H9 (cell line): ENCODE measurements at regions not wholly inside any gene's neighbourhood (a gene's known extent, or its start where the extent isn't known, plus 50 kb on each side); places are given as distances from the start of the nearest gene placed in this dataset.

Experiments
- DNase-seq: peaks from one replicate; pipeline ENCODE4 v3.0.0-alpha.2; 2017
- H2AFZ ChIP-seq: one replicate; pipeline ENCODE4 v1.6.1; 2013; ENCODE audit warnings: mild to moderate bottlenecking, low read length, control low read depth, moderate library complexity
- H2AK5ac ChIP-seq: 2 replicates; pipeline ENCODE4 v1.6.1; 2013; ENCODE audit warnings: low read length, control low read depth, mixed read lengths; ENCODE audit not compliant: insufficient read length
- H2BK120ac ChIP-seq: one replicate; pipeline ENCODE4 v1.6.1; 2013; ENCODE audit warnings: low read depth, mild to moderate bottlenecking, low read length, control low read depth, inconsistent platforms; ENCODE audit not compliant: poor library complexity, severe bottlenecking
- H2BK12ac ChIP-seq: 2 replicates; pipeline ENCODE4 v1.6.1; 2013; ENCODE audit warnings: low read length, control low read depth, mixed read lengths, low read depth; ENCODE audit not compliant: insufficient read length
- H2BK15ac ChIP-seq: 2 replicates; pipeline ENCODE4 v1.6.1; 2013; ENCODE audit warnings: low read depth, low read length, control low read depth
- H2BK20ac ChIP-seq: one replicate; pipeline ENCODE4 v1.6.1; 2013; ENCODE audit warnings: low read depth, mild to moderate bottlenecking, low read length, control low read depth, inconsistent platforms; ENCODE audit not compliant: poor library complexity, severe bottlenecking
- H2BK5ac ChIP-seq: 2 replicates; pipeline ENCODE4 v1.6.1; 2013; ENCODE audit warnings: low read length, control low read depth, mixed read lengths; ENCODE audit not compliant: insufficient read length
- H3K14ac ChIP-seq: 2 replicates; pipeline ENCODE4 v1.6.1; 2013; ENCODE audit warnings: low read length, control low read depth; ENCODE audit not compliant: insufficient read depth
- H3K18ac ChIP-seq: 2 replicates; pipeline ENCODE4 v1.6.1; 2013; ENCODE audit warnings: low read depth, mild to moderate bottlenecking, mixed read lengths, low read length, control low read depth; ENCODE audit not compliant: insufficient read length
- H3K23ac ChIP-seq: 2 replicates; pipeline ENCODE4 v1.6.1; 2013; ENCODE audit warnings: low read length, control low read depth, mixed read lengths, low read depth; ENCODE audit not compliant: insufficient read length
- H3K23me2 ChIP-seq: 2 replicates; pipeline ENCODE4 v1.6.1; 2013; ENCODE audit warnings: low read depth, mild to moderate bottlenecking, mixed read lengths, low read length, control low read depth; ENCODE audit not compliant: insufficient read length, poor library complexity, severe bottlenecking
- H3K27ac ChIP-seq: 2 replicates; pipeline ENCODE4 v1.5.1; 2013; ENCODE audit warnings: low read length, control low read depth, mixed read lengths, low read depth; ENCODE audit not compliant: insufficient read length
- H3K27me3 ChIP-seq: 2 replicates; pipeline ENCODE4 v1.6.1; 2013; ENCODE audit warnings: low read length, control low read depth, inconsistent platforms; ENCODE audit not compliant: insufficient read depth
- H3K4ac ChIP-seq: 2 replicates; pipeline ENCODE4 v1.6.1; 2013; ENCODE audit warnings: low read depth, mild to moderate bottlenecking, control low read depth, inconsistent platforms, low read length, moderate library complexity
- H3K4me1 ChIP-seq: 2 replicates; pipeline ENCODE4 v1.6.1; 2013; ENCODE audit warnings: low read length, control low read depth, inconsistent platforms; ENCODE audit not compliant: insufficient read depth
- H3K4me2 ChIP-seq: 2 replicates; pipeline ENCODE4 v1.6.1; 2013; ENCODE audit warnings: low read length, control low read depth, mixed read lengths; ENCODE audit not compliant: insufficient read length, insufficient read depth
- H3K56ac ChIP-seq: 2 replicates; pipeline ENCODE4 v1.6.1; 2013; ENCODE audit warnings: low read depth, mild to moderate bottlenecking, mixed read lengths, low read length, control low read depth; ENCODE audit not compliant: insufficient read length
- H3K79me1 ChIP-seq: 2 replicates; pipeline ENCODE4 v1.6.1; 2013; ENCODE audit warnings: low read depth, mild to moderate bottlenecking, moderate library complexity, low read length, control low read depth, inconsistent platforms; ENCODE audit not compliant: insufficient read depth, poor library complexity, severe bottlenecking
- H3K79me2 ChIP-seq: 2 replicates; pipeline ENCODE4 v1.6.1; 2013; ENCODE audit warnings: low read length, control low read depth, inconsistent platforms; ENCODE audit not compliant: insufficient read depth
- H3K9ac ChIP-seq: 2 replicates; pipeline ENCODE4 v1.6.1; 2013; ENCODE audit warnings: low read length, control low read depth, mixed read lengths; ENCODE audit not compliant: insufficient read length; ENCODE audit errors: extremely low read depth
- H3K9me3 ChIP-seq: one replicate; pipeline ENCODE4 v1.6.1; 2013; ENCODE audit warnings: low read depth, low read length, inconsistent platforms; ENCODE audit not compliant: control insufficient read depth
- H3T11ph ChIP-seq: one replicate; pipeline ENCODE4 v1.6.1; 2013; ENCODE audit warnings: mild to moderate bottlenecking, low read length, control low read depth, inconsistent platforms
- H4K20me1 ChIP-seq: one replicate; pipeline ENCODE4 v1.6.1; 2013; ENCODE audit not compliant: control insufficient read depth, insufficient read length, insufficient read depth
- H4K5ac ChIP-seq: 2 replicates; pipeline ENCODE4 v1.6.1; 2013; ENCODE audit warnings: low read depth, mild to moderate bottlenecking, mixed read lengths, low read length, control low read depth; ENCODE audit not compliant: insufficient read length
- H4K8ac ChIP-seq: replicated peaks from 2 replicates; pipeline ENCODE4 v1.6.1; 2013; ENCODE audit warnings: low read length, control low read depth, mixed read lengths, low read depth; ENCODE audit not compliant: insufficient read length
- H4K91ac ChIP-seq: 2 replicates; pipeline ENCODE4 v1.6.1; 2013; ENCODE audit warnings: low read depth, mild to moderate bottlenecking, moderate library complexity, mixed read lengths, low read length, control low read depth; ENCODE audit not compliant: insufficient read length
- H3K27ac Mint-ChIP-seq, 3 experiments: 2 replicates in 2 of 3; 3 replicates in 1 of 3; pipeline ENCODE4 v1.8.0; 2020 to 2021; ENCODE audit warnings: mixed read lengths in 3 of 3, mild to moderate bottlenecking in 1 of 3, moderate library complexity in 1 of 3
- H3K27me3 Mint-ChIP-seq: 2 replicates; pipeline ENCODE4 v1.8.0; 2021; ENCODE audit warnings: low read depth, mild to moderate bottlenecking, moderate library complexity, mixed read lengths
- H3K36me3 Mint-ChIP-seq, 3 experiments: 2 replicates in 2 of 3; 3 replicates in 1 of 3; pipeline ENCODE4 v1.8.0; 2020 to 2021; ENCODE audit warnings: low read depth in 3 of 3, mixed read lengths in 3 of 3; ENCODE audit not compliant: insufficient read depth in 1 of 3
- H3K4me1 Mint-ChIP-seq, 2 experiments: 2 replicates each; pipeline ENCODE4 v1.8.0; 2020; ENCODE audit warnings: mixed read lengths in 2 of 2
- H3K4me3 Mint-ChIP-seq, 2 experiments: 2 replicates in 1 of 2; 3 replicates in 1 of 2; pipeline ENCODE4 v1.8.0; 2020 to 2021; ENCODE audit warnings: mild to moderate bottlenecking in 2 of 2, mixed read lengths in 2 of 2, moderate library complexity in 1 of 2
- H3K9me3 Mint-ChIP-seq, 2 experiments: 2 replicates in 1 of 2; 3 replicates in 1 of 2; pipeline ENCODE4 v1.8.0; 2020; ENCODE audit warnings: mild to moderate bottlenecking in 2 of 2, mixed read lengths in 2 of 2, moderate library complexity in 1 of 2
- CTCF ChIP-seq: fragments of 200-600 bp; sonication (generic); conservative IDR thresholded peaks from 3 replicates; pipeline ENCODE4 v1.8.0; 2021; ENCODE audit warnings: antibody characterized with exemption, mild to moderate bottlenecking
- WGBS: extraction: QIAGEN DNeasy Blood & Tissue Kit; methylation state at CpG from one replicate; pipeline ENCODE4 v1.1.7; 2013; ENCODE audit warnings: missing lambda C conversion rate, low lambda C conversion rate, mixed read lengths; ENCODE audit not compliant: insufficient read length; ENCODE audit errors: extremely low coverage; 5-methylcytosine and 5-hydroxymethylcytosine counted together

DNA sequence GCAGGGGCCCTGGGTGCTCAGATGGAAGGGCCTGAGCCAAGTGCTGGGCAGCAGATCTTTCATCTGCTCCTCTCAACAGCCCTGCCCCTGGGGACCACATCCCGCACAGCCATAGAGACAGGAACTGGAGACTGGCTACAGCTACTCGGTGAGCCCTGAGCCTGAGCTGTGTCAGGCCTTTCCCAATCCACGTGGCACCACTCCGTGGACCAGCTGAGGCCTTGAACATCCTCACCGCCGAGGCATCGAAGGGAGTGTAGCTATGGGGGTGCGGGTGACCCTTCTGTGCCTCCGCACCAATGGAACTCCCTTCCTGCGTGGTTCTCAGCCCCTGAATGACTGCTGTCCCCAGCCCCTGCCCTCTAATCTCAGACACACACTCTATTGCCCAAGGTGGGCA lies 362.7 kb upstream of the SHH start:
- Histone ChIP-seq H3K4me1 (no peaks in the 10 kb centered on the region), H3T11ph (no peak overlapping the region), H3K23ac (no peak overlapping the region), H3K27me3 (no peaks in the 10 kb centered on the region), H4K20me1 (no peaks in the 10 kb centered on the region), H2AK5ac (no peak overlapping the region), H2BK12ac (no peak overlapping the region), H3K79me2 (no peaks in the 10 kb centered on the region), H3K4me2 (no peak overlapping the region), H3K79me1 (no peaks in the 10 kb centered on the region), H2BK120ac (no peak overlapping the region), H3K56ac (no peak overlapping the region), H3K9me3 (no peaks in the 10 kb centered on the region), H3K23me2 (no peaks in the 10 kb centered on the region), H4K5ac (no peak overlapping the region), H4K8ac (no peak overlapping the region), H3K4ac (no peak overlapping the region; the same call in 1 of the 2 replicates), H2BK15ac (no peak overlapping the region), H3K27ac (no peak overlapping the region), H2BK5ac (no peak overlapping the region), H2BK20ac (no peak overlapping the region), H3K14ac (no peak overlapping the region; the same call in 1 of the 2 replicates), H2AFZ (no peak overlapping the region), H3K9ac (no peak overlapping the region), H3K18ac (no peak overlapping the region), H4K91ac (no peak overlapping the region)
- Mint-ChIP-seq H3K4me3 (no peak overlapping the region), H3K27ac (no peak overlapping the region; a peak in 1 of 7 replicates), H3K36me3 (no peaks in the 10 kb centered on the region), H3K4me1 (no peaks in the 10 kb centered on the region), H3K27me3 (no peaks in the 10 kb centered on the region), H3K9me3 (no peaks in the 10 kb centered on the region)
- no peak for TF ChIP-seq CTCF
- no peak for DNase-seq
- WGBS: no CpG with 5 or more reads among the region's 10 CpGs
